BE2C (cell line): ENCODE measurements at regions not wholly inside any gene's neighbourhood (a gene's known extent, or its start where the extent isn't known, plus 50 kb on each side); places are given as distances from the start of the nearest gene placed in this dataset.

Experiments
- DNase-seq: peaks from one replicate; pipeline ENCODE4 v3.0.0-alpha.2; 2020
- H3K27me3 ChIP-seq: fragments of 250-450 bp; sonication (Bioruptor Pico); 2 replicates; pipeline ENCODE4 v1.5.1; 2020; ENCODE audit warnings: mild to moderate bottlenecking
- H3K36me3 ChIP-seq: fragments of 250-450 bp; sonication (Bioruptor Pico); 2 replicates; pipeline ENCODE4 v1.5.1; 2020; ENCODE audit warnings: mild to moderate bottlenecking
- H3K4me1 ChIP-seq: fragments of 250-450 bp; sonication (Bioruptor Pico); 2 replicates; pipeline ENCODE4 v1.5.1; 2020
- H3K4me3 ChIP-seq: 2 replicates; pipeline ENCODE4 v1.5.1; 2011; ENCODE audit warnings: low read depth, low read length
- H3K9me3 ChIP-seq: fragments of 250-450 bp; sonication (Bioruptor Pico); 2 replicates; pipeline ENCODE4 v1.5.1; 2020
- CTCF ChIP-seq: IDR thresholded peaks from 2 replicates; pipeline ENCODE4 v1.5.1; 2012; ENCODE audit warnings: mild to moderate bottlenecking, low read depth, low read length

DNA sequence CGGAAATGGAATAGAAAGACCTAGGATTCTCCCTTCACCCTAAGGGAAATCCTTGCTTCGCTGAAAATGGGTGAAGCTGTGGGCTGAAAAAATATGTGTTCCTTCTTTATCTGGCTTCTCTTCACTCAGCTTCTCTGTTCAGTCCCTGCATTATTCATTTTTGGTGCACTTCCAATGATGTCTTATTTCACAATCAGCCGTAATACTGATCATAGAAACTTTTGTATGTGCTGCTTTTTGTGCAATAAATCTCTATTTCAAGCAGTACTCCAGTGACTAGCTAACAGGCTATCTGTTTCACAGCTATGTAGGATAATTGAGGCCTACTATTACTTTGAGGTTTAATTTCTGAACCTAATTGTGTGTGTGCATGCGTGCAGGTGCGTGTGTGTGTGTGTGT is 144.6 kb downstream of the FOXL1 start:
- Histone ChIP-seq H3K4me3 (no peak overlapping the region), H3K27me3 (no peaks in the 10 kb centered on the region; the same call in none of the 2 replicates), H3K36me3 (no peaks in the 10 kb centered on the region), H3K4me1 (no peaks in the 10 kb centered on the region), H3K9me3 (no peaks in the 10 kb centered on the region)
- TF ChIP-seq CTCF = no peak
- no peak for DNase-seq

DNA sequence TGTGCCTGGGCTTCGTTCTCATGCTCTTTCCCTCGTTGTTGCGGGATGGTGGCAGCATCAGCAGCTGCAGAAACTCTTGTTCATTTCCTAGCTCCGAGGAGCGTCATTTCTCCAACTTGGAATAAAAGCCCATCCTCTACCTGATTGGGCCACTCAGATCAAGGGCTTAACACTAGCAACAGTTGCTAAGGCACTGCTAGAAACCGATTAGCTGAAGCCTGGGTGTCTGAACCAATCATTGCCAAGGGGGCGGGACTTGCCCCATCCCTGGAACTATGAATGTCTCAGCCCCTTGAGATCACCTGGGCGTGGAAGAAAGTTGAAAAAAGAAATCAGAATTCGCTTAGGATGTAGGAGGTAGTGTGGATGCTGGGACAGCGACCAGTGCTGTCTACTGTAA is 145.3 kb downstream of the FOXL1 start:
- no peak for DNase-seq
- no peak for TF ChIP-seq CTCF

GRCh38 chr16:86725401-86725800 is 147.1 kb downstream of the FOXL1 start:
- H3K27me3 ChIP-seq = peaks cover 7% of the 10 kb centered on the region

More for the DNA sequence above, 145.3 kb downstream of the FOXL1 start:
- Histone ChIP-seq H3K9me3 (no peaks in the 10 kb centered on the region), H3K4me1 (no peaks in the 10 kb centered on the region), H3K4me3 (no peak overlapping the region), H3K36me3 (no peaks in the 10 kb centered on the region), H3K27me3 (peaks cover 5% of the 10 kb centered on the region)

GRCh38 chr16:86726340-86726739 is 148.0 kb downstream of the FOXL1 start:
- Histone ChIP-seq H3K4me3 (no peak overlapping the region), H3K36me3 (no peaks in the 10 kb centered on the region), H3K27me3 (peaks cover 9% of the 10 kb centered on the region), H3K9me3 (no peaks in the 10 kb centered on the region), H3K4me1 (no peaks in the 10 kb centered on the region)
- TF ChIP-seq CTCF = no peak
- no peak for DNase-seq

More at GRCh38 chr16:86725401-86725800, 147.1 kb downstream of the FOXL1 start:
- Histone ChIP-seq H3K4me1 (no peaks in the 10 kb centered on the region), H3K9me3 (no peaks in the 10 kb centered on the region), H3K36me3 (no peaks in the 10 kb centered on the region), H3K4me3 (no peak overlapping the region)
- DNase-seq = no peak
- TF ChIP-seq CTCF = no peak

DNA sequence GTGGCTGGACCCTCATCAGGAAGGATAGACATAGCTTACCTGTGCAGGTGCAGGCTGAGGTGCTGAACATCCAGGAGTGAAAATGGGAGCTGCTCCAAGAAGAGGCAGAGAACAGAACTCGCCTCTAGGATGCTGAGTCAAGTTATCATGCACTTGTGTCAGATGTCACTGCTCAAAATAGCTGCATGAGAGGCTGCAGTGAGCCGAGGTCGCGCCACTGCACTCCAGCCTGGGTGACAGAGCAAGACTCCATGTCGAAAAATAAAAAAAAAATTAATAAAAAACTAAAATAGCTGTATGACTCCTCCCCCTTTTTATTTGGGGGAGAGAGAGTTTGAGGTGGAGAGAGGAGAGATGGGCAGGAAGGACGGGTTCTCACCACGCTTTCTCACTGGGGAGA is 148.8 kb downstream of the FOXL1 start:
- H3K27me3 ChIP-seq = peaks cover 12% of the 10 kb centered on the region
- no peak for TF ChIP-seq CTCF
- DNase-seq = no peak

GRCh38 chr16:86727632-86728031 is 149.3 kb downstream of the FOXL1 start:
- no peaks in the 10 kb centered on the region for H3K4me1 ChIP-seq
- H3K36me3 ChIP-seq = no peaks in the 10 kb centered on the region
- peaks cover 17% of the 10 kb centered on the region for H3K27me3 ChIP-seq
- DNase-seq = no peak
- no peak for TF ChIP-seq CTCF
- no peak overlapping the region for H3K4me3 ChIP-seq
- no peaks in the 10 kb centered on the region for H3K9me3 ChIP-seq

More for the DNA sequence above, 148.8 kb downstream of the FOXL1 start:
- no peaks in the 10 kb centered on the region for H3K36me3 ChIP-seq
- H3K4me3 ChIP-seq = no peak overlapping the region
- no peaks in the 10 kb centered on the region for H3K4me1 ChIP-seq
- H3K9me3 ChIP-seq = no peaks in the 10 kb centered on the region
